Lower leg skin (tissue), 4 donors: ENCODE measurements at regions not wholly inside any gene's neighbourhood (a gene's known extent, or its start where the extent isn't known, plus 50 kb on each side); places are given as distances from the start of the nearest gene placed in this dataset.

Experiments used
- DNase-seq, 2 donors: peaks; one replicate each; pipeline ENCODE4 v3.0.0-alpha.2; 2019; ENCODE audit warnings: low spot score in 2 of 2
- H3K4me3 ChIP-seq: fragments of 200-600 bp; sonication (generic); 2 replicates; pipeline ENCODE4 v1.5.1; 2017; ENCODE audit warnings: mild to moderate bottlenecking, low read depth; ENCODE audit not compliant: poor library complexity, severe bottlenecking
- POLR2A ChIP-seq, 2 donors: fragments of 450-650 bp; IDR thresholded peaks; one replicate each; pipeline ENCODE4 v1.6.1; 2016 to 2017; ENCODE audit warnings: antibody characterized with exemption in 2 of 2, mild to moderate bottlenecking in 1 of 2, moderate library complexity in 1 of 2
- WGBS, 2 donors: methylation state at CpG; one replicate each; pipeline ENCODE4 v1.1.5; 2018; 5-methylcytosine and 5-hydroxymethylcytosine counted together
- intact Hi-C: fragments of 100-400 bp; cut with DNase I; formaldehyde crosslinking; loops from one replicate; pipeline ENCODE4 v1.15.0; 2023; ENCODE audit warnings: low total_unique reads
- TF ChIP-seq, protein P1 (sequence below), 3 donors: fragments of 450-650 bp; IDR thresholded peaks; one replicate each; pipeline ENCODE4 v1.5.1; 2016; ENCODE audit warnings: antibody characterized with exemption in 3 of 3, mild to moderate bottlenecking in 3 of 3, moderate library complexity in 2 of 3

- no peak overlapping the region for H3K4me3 ChIP-seq
- intact Hi-C loops = no loop called here
- no peak for DNase-seq
- no peak for TF ChIP-seq POLR2A (IDR thresholded peaks at IDR 0.05)
- TF ChIP-seq, protein P1, sequence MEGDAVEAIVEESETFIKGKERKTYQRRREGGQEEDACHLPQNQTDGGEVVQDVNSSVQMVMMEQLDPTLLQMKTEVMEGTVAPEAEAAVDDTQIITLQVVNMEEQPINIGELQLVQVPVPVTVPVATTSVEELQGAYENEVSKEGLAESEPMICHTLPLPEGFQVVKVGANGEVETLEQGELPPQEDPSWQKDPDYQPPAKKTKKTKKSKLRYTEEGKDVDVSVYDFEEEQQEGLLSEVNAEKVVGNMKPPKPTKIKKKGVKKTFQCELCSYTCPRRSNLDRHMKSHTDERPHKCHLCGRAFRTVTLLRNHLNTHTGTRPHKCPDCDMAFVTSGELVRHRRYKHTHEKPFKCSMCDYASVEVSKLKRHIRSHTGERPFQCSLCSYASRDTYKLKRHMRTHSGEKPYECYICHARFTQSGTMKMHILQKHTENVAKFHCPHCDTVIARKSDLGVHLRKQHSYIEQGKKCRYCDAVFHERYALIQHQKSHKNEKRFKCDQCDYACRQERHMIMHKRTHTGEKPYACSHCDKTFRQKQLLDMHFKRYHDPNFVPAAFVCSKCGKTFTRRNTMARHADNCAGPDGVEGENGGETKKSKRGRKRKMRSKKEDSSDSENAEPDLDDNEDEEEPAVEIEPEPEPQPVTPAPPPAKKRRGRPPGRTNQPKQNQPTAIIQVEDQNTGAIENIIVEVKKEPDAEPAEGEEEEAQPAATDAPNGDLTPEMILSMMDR (IDR thresholded peaks at IDR 0.05) = no peak
- 75 to 77% methylated on average over 4 of the region's 4 CpGs for WGBS, 2 donors
Measured at GRCh38 chr10:6907877-6908530, 327.9 kb upstream of the PRKCQ start.

DNA sequence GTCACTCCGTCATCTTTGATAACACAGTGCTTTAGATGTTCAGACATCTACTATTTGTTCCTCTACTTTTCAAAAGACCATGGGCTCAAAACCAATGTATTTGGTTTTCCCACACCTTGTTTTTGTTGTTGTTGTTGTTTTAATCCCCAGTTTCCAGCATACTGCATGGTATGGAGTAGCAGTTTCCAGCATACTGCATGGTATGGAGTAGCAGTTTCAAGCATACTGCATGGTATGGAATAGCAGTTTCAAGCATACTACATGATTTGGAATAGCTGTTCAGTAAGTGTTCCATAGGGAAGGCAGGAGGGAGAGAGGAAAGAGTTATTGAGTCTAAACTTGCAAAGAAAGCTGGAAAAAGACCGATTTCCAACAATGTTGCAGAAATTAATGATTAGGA lies 314.3 kb upstream of the PRKCQ start:
- no peak for TF ChIP-seq POLR2A (IDR thresholded peaks at IDR 0.05)
- TF ChIP-seq, protein P1 (IDR thresholded peaks at IDR 0.05) = no peak
- no peak for DNase-seq
- 88 to 94% methylated on average over 2 of the region's 2 CpGs for WGBS, 2 donors
- H3K4me3 ChIP-seq = no peak overlapping the region
- intact Hi-C loops = no loop called here

DNA sequence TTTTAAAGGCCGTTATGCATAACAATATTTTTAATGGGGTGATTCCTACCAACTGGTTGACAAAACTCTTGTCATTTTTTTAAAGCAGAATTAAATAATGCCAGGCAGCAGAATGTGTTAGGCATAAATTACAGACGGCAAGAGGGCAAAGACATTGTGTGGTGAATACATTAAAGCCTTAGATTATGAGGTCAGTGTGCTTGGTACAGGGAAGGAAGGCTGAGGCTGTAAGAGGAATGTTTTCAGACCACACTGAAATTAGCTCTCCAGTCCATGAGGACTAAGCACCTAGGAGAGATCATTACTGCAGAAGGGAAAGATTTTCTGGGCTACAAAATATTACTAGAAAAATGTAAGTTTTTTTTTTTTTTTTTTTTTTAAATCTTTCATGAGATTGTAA lies 312.8 kb upstream of the PRKCQ start:
- TF ChIP-seq, protein P1 (IDR thresholded peaks at IDR 0.05) = no peak
- WGBS, 2 donors = 82 to 88% methylated on average over 2 of the region's 2 CpGs
- intact Hi-C loops = no loop called here
- no peak for DNase-seq
- H3K4me3 ChIP-seq = no peak overlapping the region

GRCh38 chr10:6891924-6892323 lies 311.8 kb upstream of the PRKCQ start:
- H3K4me3 ChIP-seq = no peak overlapping the region
- TF ChIP-seq POLR2A (IDR thresholded peaks at IDR 0.05) = no peak
- TF ChIP-seq, protein P1 (IDR thresholded peaks at IDR 0.05) = no peak
- 92 to 97% methylated on average over 4 of the region's 4 CpGs for WGBS, 2 donors
- no peak for DNase-seq
- intact Hi-C loops = no loop called here

DNA sequence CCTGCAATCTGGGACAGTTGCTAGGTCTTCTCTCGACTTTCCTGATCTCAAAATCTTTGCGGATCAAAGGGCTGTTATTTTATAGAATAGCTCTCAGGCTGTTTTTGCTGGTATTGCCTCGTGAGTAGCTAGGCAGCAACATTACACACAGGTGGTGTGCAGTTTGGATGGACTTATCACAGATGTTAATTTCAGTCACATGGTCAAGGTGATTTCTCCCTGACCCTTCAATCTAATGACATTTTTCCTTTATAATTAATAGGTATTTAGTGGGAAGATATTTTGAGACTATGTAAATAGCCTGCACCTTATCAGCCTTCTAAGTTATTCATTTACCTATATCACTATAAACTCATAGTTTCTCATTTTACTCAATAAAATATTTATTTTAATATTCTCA lies 309.6 kb upstream of the PRKCQ start:
- no peak for DNase-seq
- TF ChIP-seq, protein P1 (IDR thresholded peaks at IDR 0.05) = no peak
- no peak for TF ChIP-seq POLR2A (IDR thresholded peaks at IDR 0.05)
- no peak overlapping the region for H3K4me3 ChIP-seq
- intact Hi-C loops = no loop called here
- WGBS, 2 donors = 84% methylated on average over 3 of the region's 3 CpGs

- WGBS, 2 donors = 75 to 89% methylated on average over 2 of the region's 2 CpGs
- TF ChIP-seq POLR2A (IDR thresholded peaks at IDR 0.05) = no peak
- TF ChIP-seq, protein P1 (IDR thresholded peaks at IDR 0.05) = no peak
- intact Hi-C loops = no loop called here
- no peak for DNase-seq
- H3K4me3 ChIP-seq = no peak overlapping the region
Measured at GRCh38 chr10:6888434-6888833, 308.4 kb upstream of the PRKCQ start.
